GM21786 (cell line): ENCODE measurements at regions not wholly inside any gene's neighbourhood (a gene's known extent, or its start where the extent isn't known, plus 50 kb on each side); places are given as distances from the start of the nearest gene placed in this dataset.
"Not testable (repeated sequence)": the region's sequence is repeated elsewhere in the genome, so short reads cannot be mapped to it uniquely, and the experiment has no call there.

Source experiments
- ATAC-seq: cut with Tn5 transposase; IDR thresholded peaks from one replicate; pipeline ENCODE4 v1.9.1; 2021; ENCODE audit not compliant: unreplicated experiment

- ATAC-seq = no peak
These were observed 112.5 kb upstream of the VWC2 start for GRCh38 chr7:49660976-49661375.

- not testable (repeated sequence) for ATAC-seq
These were observed 107.5 kb upstream of the VWC2 start for GRCh38 chr7:49665963-49666362.

- ATAC-seq = no peak
These were observed 106.7 kb upstream of the VWC2 start for GRCh38 chr7:49666764-49667163.

- no peak for ATAC-seq
These were observed 104.2 kb upstream of the VWC2 start for GRCh38 chr7:49669285-49669684.

GRCh38 chr7:49669692-49670260 lies 103.7 kb upstream of the VWC2 start:
- no peak for ATAC-seq

- ATAC-seq = no peak
These were observed 102.4 kb upstream of the VWC2 start for GRCh38 chr7:49670991-49671390.

GRCh38 chr7:49692516-49692915 lies 80.9 kb upstream of the VWC2 start:
- no peak for ATAC-seq

- no peak for ATAC-seq
These were observed 77.5 kb upstream of the VWC2 start for GRCh38 chr7:49695971-49696370.

- no peak for ATAC-seq
These were observed 72.6 kb upstream of the VWC2 start for GRCh38 chr7:49700841-49701240.

- ATAC-seq = no peak
These were observed 71.3 kb upstream of the VWC2 start for GRCh38 chr7:49702099-49702498.

GRCh38 chr7:49703337-49703736 lies 70.1 kb upstream of the VWC2 start:
- no peak for ATAC-seq

GRCh38 chr7:49703881-49704280 lies 69.6 kb upstream of the VWC2 start:
- ATAC-seq = no peak

- ATAC-seq = no peak
These were observed 67.3 kb upstream of the VWC2 start for GRCh38 chr7:49706106-49706505.

GRCh38 chr7:49707891-49708290 lies 65.5 kb upstream of the VWC2 start:
- no peak for ATAC-seq

- ATAC-seq = no peak
These were observed 64.8 kb upstream of the VWC2 start for GRCh38 chr7:49708590-49708989.

GRCh38 chr7:49711072-49711723 lies 62.2 kb upstream of the VWC2 start:
- not testable (repeated sequence) for ATAC-seq

- no peak for ATAC-seq
These were observed 59.3 kb upstream of the VWC2 start for GRCh38 chr7:49714182-49714581.

- ATAC-seq = no peak
These were observed 58.0 kb upstream of the VWC2 start for GRCh38 chr7:49715486-49715885.

GRCh38 chr7:49717547-49717946 lies 55.9 kb upstream of the VWC2 start:
- ATAC-seq = no peak

- ATAC-seq = no peak
These were observed 54.7 kb upstream of the VWC2 start for GRCh38 chr7:49718760-49719159.

- ATAC-seq = no peak
These were observed 52.0 kb upstream of the VWC2 start for GRCh38 chr7:49721441-49721840.
